NT2/D1 (cell line): ENCODE measurements at regions not wholly inside any gene's neighbourhood (a gene's known extent, or its start where the extent isn't known, plus 50 kb on each side); places are given as distances from the start of the nearest gene placed in this dataset.

Experiments used
- SUZ12 ChIP-seq: IDR thresholded peaks from 2 replicates; pipeline ENCODE4 v1.6.1; 2011; ENCODE audit not compliant: insufficient read length, insufficient read depth; ENCODE audit errors: extremely low read depth
- YY1 ChIP-seq: IDR thresholded peaks from 2 replicates; pipeline ENCODE4 v1.6.1; 2011; ENCODE audit not compliant: insufficient read length, insufficient read depth
- ZNF274 ChIP-seq: IDR thresholded peaks from 2 replicates; pipeline ENCODE4 v1.6.1; 2011; ENCODE audit warnings: mild to moderate bottlenecking, low read depth, low read length

GRCh38 chr5:29758986-29759421, 1434.5 kb upstream of the CDH6 start:
- no peak for TF ChIP-seq ZNF274
- no peak for TF ChIP-seq YY1
- no peak for TF ChIP-seq SUZ12
